GM12878 (cell line): ENCODE measurements at regions not wholly inside any gene's neighbourhood (a gene's known extent, or its start where the extent isn't known, plus 50 kb on each side); places are given as distances from the start of the nearest gene placed in this dataset.

Experiments used
- CBX5 ChIP-seq: sonication (generic); IDR thresholded peaks from 2 replicates; pipeline ENCODE4 v1.6.1; 2016; ENCODE audit warnings: low read depth, moderate library complexity, mild to moderate bottlenecking, inconsistent platforms
- CHD1 ChIP-seq: IDR thresholded peaks from 2 replicates; pipeline ENCODE4 v1.6.1; 2012; ENCODE audit warnings: low read depth, low read length, improper control_type of control experiment
- EZH2 ChIP-seq: IDR thresholded peaks from 2 replicates; pipeline ENCODE4 v1.6.1; 2012; ENCODE audit warnings: low read depth, mild to moderate bottlenecking, control low read depth, inconsistent platforms, low read length, borderline replicate concordance; ENCODE audit not compliant: control insufficient read depth
- NR2C1 ChIP-seq: fragments of 450-650 bp; IDR thresholded peaks from 2 replicates; pipeline ENCODE4 v1.6.1; 2017; ENCODE audit warnings: antibody characterized with exemption, mild to moderate bottlenecking, moderate library complexity
- POLR2A ChIP-seq: IDR thresholded peaks from 2 replicates; pipeline ENCODE4 v1.6.1; 2011; ENCODE audit warnings: low read depth, mild to moderate bottlenecking, low read length
- SRF ChIP-seq, 2 experiments: IDR thresholded peaks; 2 replicates each; pipeline ENCODE4 v1.6.1; 2011; ENCODE audit warnings: low read depth in 2 of 2, low read length in 2 of 2, mild to moderate bottlenecking in 1 of 2, moderate library complexity in 1 of 2
- TF ChIP-seq, protein P1 (sequence below): IDR thresholded peaks from 2 replicates; pipeline ENCODE4 v1.6.1; 2012; ENCODE audit warnings: mild to moderate bottlenecking, low read depth, low read length
- TF ChIP-seq, protein P2 (sequence below): fragments of 450-650 bp; IDR thresholded peaks from 2 replicates; pipeline ENCODE4 v1.6.1; 2014; ENCODE audit warnings: mild to moderate bottlenecking
- TF ChIP-seq, protein P3 (sequence below): fragments of 450-650 bp; IDR thresholded peaks from 2 replicates; pipeline ENCODE4 v1.6.1; 2016; ENCODE audit warnings: mild to moderate bottlenecking, moderate library complexity, borderline replicate concordance
- TF ChIP-seq, protein P4 (sequence below): fragments of 450-650 bp; IDR thresholded peaks from 2 replicates; pipeline ENCODE4 v1.6.1; 2017; ENCODE audit warnings: antibody characterized with exemption, mild to moderate bottlenecking, moderate library complexity
- TF ChIP-seq, protein P5 (sequence below): IDR thresholded peaks from 2 replicates; pipeline ENCODE4 v1.6.1; 2011; ENCODE audit warnings: borderline replicate concordance, low read depth, mild to moderate bottlenecking, moderate library complexity, mixed read lengths, low read length; ENCODE audit not compliant: insufficient read depth; ENCODE audit errors: extremely low read length
- TF ChIP-seq, protein P6 (sequence below), 3 experiments: IDR thresholded peaks in 2 of 3; conservative IDR thresholded peaks in 1 of 3; 2 replicates each; pipeline ENCODE4 v1.5.1; 2011; ENCODE audit warnings: low read depth in 3 of 3, low read length in 3 of 3, mild to moderate bottlenecking in 3 of 3, control low read depth in 2 of 3, moderate library complexity in 2 of 3, inconsistent platforms in 1 of 3, mixed read lengths in 1 of 3; ENCODE audit not compliant: control insufficient read depth in 2 of 3, insufficient read depth in 1 of 3; ENCODE audit errors: extremely low read depth in 1 of 3

DNA sequence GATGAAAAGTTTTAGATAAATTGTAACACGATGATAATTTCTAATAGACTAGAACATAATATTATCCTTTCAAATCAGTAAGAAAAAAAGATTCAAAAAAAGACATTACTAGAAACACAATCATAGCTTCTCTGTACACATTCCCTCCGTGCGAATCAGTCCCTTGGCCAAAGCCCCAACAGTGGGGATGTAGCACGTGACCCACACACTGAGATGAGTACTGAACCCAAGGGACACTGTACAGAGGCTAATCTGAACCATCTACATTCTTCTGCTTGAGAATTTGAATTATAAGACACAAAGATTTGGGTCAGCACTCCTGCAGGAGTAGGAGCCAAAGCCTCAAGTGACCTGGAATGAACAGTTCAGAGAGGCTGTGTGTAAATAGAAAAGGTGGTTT, 353.7 kb downstream of the INSC start:
- TF ChIP-seq EZH2 (no peak), SRF (IDR thresholded peaks at IDR 0.05; ENCODE audit: low read depth in 2 of 2, low read length in 2 of 2) (no peak), NR2C1 (no peak), CHD1 (no peak), POLR2A (no peak), CBX5 (no peak)
- TF ChIP-seq, protein P1, sequence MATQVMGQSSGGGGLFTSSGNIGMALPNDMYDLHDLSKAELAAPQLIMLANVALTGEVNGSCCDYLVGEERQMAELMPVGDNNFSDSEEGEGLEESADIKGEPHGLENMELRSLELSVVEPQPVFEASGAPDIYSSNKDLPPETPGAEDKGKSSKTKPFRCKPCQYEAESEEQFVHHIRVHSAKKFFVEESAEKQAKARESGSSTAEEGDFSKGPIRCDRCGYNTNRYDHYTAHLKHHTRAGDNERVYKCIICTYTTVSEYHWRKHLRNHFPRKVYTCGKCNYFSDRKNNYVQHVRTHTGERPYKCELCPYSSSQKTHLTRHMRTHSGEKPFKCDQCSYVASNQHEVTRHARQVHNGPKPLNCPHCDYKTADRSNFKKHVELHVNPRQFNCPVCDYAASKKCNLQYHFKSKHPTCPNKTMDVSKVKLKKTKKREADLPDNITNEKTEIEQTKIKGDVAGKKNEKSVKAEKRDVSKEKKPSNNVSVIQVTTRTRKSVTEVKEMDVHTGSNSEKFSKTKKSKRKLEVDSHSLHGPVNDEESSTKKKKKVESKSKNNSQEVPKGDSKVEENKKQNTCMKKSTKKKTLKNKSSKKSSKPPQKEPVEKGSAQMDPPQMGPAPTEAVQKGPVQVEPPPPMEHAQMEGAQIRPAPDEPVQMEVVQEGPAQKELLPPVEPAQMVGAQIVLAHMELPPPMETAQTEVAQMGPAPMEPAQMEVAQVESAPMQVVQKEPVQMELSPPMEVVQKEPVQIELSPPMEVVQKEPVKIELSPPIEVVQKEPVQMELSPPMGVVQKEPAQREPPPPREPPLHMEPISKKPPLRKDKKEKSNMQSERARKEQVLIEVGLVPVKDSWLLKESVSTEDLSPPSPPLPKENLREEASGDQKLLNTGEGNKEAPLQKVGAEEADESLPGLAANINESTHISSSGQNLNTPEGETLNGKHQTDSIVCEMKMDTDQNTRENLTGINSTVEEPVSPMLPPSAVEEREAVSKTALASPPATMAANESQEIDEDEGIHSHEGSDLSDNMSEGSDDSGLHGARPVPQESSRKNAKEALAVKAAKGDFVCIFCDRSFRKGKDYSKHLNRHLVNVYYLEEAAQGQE: no peak
- TF ChIP-seq, protein P2, sequence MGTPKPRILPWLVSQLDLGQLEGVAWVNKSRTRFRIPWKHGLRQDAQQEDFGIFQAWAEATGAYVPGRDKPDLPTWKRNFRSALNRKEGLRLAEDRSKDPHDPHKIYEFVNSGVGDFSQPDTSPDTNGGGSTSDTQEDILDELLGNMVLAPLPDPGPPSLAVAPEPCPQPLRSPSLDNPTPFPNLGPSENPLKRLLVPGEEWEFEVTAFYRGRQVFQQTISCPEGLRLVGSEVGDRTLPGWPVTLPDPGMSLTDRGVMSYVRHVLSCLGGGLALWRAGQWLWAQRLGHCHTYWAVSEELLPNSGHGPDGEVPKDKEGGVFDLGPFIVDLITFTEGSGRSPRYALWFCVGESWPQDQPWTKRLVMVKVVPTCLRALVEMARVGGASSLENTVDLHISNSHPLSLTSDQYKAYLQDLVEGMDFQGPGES: no peak
- TF ChIP-seq, protein P3, sequence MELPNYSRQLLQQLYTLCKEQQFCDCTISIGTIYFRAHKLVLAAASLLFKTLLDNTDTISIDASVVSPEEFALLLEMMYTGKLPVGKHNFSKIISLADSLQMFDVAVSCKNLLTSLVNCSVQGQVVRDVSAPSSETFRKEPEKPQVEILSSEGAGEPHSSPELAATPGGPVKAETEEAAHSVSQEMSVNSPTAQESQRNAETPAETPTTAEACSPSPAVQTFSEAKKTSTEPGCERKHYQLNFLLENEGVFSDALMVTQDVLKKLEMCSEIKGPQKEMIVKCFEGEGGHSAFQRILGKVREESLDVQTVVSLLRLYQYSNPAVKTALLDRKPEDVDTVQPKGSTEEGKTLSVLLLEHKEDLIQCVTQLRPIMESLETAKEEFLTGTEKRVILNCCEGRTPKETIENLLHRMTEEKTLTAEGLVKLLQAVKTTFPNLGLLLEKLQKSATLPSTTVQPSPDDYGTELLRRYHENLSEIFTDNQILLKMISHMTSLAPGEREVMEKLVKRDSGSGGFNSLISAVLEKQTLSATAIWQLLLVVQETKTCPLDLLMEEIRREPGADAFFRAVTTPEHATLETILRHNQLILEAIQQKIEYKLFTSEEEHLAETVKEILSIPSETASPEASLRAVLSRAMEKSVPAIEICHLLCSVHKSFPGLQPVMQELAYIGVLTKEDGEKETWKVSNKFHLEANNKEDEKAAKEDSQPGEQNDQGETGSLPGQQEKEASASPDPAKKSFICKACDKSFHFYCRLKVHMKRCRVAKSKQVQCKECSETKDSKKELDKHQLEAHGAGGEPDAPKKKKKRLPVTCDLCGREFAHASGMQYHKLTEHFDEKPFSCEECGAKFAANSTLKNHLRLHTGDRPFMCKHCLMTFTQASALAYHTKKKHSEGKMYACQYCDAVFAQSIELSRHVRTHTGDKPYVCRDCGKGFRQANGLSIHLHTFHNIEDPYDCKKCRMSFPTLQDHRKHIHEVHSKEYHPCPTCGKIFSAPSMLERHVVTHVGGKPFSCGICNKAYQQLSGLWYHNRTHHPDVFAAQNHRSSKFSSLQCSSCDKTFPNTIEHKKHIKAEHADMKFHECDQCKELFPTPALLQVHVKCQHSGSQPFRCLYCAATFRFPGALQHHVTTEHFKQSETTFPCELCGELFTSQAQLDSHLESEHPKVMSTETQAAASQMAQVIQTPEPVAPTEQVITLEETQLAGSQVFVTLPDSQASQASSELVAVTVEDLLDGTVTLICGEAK: no peak
- TF ChIP-seq, protein P4, sequence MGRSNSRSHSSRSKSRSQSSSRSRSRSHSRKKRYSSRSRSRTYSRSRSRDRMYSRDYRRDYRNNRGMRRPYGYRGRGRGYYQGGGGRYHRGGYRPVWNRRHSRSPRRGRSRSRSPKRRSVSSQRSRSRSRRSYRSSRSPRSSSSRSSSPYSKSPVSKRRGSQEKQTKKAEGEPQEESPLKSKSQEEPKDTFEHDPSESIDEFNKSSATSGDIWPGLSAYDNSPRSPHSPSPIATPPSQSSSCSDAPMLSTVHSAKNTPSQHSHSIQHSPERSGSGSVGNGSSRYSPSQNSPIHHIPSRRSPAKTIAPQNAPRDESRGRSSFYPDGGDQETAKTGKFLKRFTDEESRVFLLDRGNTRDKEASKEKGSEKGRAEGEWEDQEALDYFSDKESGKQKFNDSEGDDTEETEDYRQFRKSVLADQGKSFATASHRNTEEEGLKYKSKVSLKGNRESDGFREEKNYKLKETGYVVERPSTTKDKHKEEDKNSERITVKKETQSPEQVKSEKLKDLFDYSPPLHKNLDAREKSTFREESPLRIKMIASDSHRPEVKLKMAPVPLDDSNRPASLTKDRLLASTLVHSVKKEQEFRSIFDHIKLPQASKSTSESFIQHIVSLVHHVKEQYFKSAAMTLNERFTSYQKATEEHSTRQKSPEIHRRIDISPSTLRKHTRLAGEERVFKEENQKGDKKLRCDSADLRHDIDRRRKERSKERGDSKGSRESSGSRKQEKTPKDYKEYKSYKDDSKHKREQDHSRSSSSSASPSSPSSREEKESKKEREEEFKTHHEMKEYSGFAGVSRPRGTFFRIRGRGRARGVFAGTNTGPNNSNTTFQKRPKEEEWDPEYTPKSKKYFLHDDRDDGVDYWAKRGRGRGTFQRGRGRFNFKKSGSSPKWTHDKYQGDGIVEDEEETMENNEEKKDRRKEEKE: no peak
- TF ChIP-seq, protein P5, sequence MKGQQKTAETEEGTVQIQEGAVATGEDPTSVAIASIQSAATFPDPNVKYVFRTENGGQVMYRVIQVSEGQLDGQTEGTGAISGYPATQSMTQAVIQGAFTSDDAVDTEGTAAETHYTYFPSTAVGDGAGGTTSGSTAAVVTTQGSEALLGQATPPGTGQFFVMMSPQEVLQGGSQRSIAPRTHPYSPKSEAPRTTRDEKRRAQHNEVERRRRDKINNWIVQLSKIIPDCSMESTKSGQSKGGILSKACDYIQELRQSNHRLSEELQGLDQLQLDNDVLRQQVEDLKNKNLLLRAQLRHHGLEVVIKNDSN: no peak
- TF ChIP-seq, protein P6, sequence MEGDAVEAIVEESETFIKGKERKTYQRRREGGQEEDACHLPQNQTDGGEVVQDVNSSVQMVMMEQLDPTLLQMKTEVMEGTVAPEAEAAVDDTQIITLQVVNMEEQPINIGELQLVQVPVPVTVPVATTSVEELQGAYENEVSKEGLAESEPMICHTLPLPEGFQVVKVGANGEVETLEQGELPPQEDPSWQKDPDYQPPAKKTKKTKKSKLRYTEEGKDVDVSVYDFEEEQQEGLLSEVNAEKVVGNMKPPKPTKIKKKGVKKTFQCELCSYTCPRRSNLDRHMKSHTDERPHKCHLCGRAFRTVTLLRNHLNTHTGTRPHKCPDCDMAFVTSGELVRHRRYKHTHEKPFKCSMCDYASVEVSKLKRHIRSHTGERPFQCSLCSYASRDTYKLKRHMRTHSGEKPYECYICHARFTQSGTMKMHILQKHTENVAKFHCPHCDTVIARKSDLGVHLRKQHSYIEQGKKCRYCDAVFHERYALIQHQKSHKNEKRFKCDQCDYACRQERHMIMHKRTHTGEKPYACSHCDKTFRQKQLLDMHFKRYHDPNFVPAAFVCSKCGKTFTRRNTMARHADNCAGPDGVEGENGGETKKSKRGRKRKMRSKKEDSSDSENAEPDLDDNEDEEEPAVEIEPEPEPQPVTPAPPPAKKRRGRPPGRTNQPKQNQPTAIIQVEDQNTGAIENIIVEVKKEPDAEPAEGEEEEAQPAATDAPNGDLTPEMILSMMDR (IDR thresholded peaks at IDR 0.05 in 2 of 3, conservative IDR thresholded peaks at IDR 0.05 in 1 of 3; ENCODE audit: control insufficient read depth in 2 of 3, extremely low read depth in 1 of 3, insufficient read depth in 1 of 3, low read depth in 3 of 3, low read length in 3 of 3): no peak
